MCF 10A (cell line): ENCODE measurements at regions not wholly inside any gene's neighbourhood (a gene's known extent, or its start where the extent isn't known, plus 50 kb on each side); places are given as distances from the start of the nearest gene placed in this dataset.

Experiments
- BruUV-seq: library from RNA; stranded (reverse); fragments of 400-500 nt; replicated peaks from 2 replicates; lab custom pipeline; 2021; lab: Mats Ljungman, UMichigan
- CTCF ChIA-PET: fragments of 300-600 bp; sonication (Branson Sonifier 250); formaldehyde crosslinking; extraction: SDS; loops from one replicate; lab custom pipeline; 2021; ENCODE audit warnings: antibody characterized with exemption, inconsistent platforms; lab: Yijun Ruan, JAX
- POLR2A ChIA-PET: fragments of 300-600, 350-650 bp; sonication (Branson Sonifier 250); formaldehyde crosslinking; extraction: SDS; loops from one replicate; lab custom pipeline; 2020; ENCODE audit warnings: antibody characterized with exemption, inconsistent platforms; lab: Yijun Ruan, JAX
- DNase-seq: peaks from one replicate; pipeline ENCODE4 v3.0.0-alpha.2; 2018; ENCODE audit not compliant: unreplicated experiment
- H3K27ac Mint-ChIP-seq: one replicate; pipeline ENCODE4 v1.8.0; 2022; ENCODE audit warnings: mild to moderate bottlenecking, low read depth, mixed read lengths; ENCODE audit not compliant: unreplicated experiment
- H3K27me3 Mint-ChIP-seq: one replicate; pipeline ENCODE4 v1.8.0; 2022; ENCODE audit warnings: mixed read lengths; ENCODE audit not compliant: insufficient read depth, unreplicated experiment
- H3K36me3 Mint-ChIP-seq: one replicate; pipeline ENCODE4 v1.8.0; 2022; ENCODE audit warnings: mild to moderate bottlenecking, moderate library complexity, mixed read lengths; ENCODE audit not compliant: insufficient read depth, unreplicated experiment
- H3K4me1 Mint-ChIP-seq: one replicate; pipeline ENCODE4 v1.8.0; 2022; ENCODE audit warnings: mixed read lengths; ENCODE audit not compliant: insufficient read depth, unreplicated experiment
- H3K4me3 Mint-ChIP-seq: one replicate; pipeline ENCODE4 v1.8.0; 2022; ENCODE audit warnings: mild to moderate bottlenecking, moderate library complexity, mixed read lengths; ENCODE audit not compliant: unreplicated experiment
- H3K9me3 Mint-ChIP-seq: one replicate; pipeline ENCODE4 v1.8.0; 2022; ENCODE audit warnings: mixed read lengths; ENCODE audit not compliant: unreplicated experiment
- CTCF ChIP-seq: fragments of 200-600 bp; IDR thresholded peaks from one replicate; pipeline ENCODE4 v1.8.0; 2022; ENCODE audit warnings: antibody characterized with exemption, mild to moderate bottlenecking; ENCODE audit not compliant: unreplicated experiment
- intact Hi-C: fragments of 100-400 bp; cut with micrococcal nuclease; formaldehyde crosslinking; loops from 2 replicates; pipeline ENCODE4 v1.14.1; 2022

DNA sequence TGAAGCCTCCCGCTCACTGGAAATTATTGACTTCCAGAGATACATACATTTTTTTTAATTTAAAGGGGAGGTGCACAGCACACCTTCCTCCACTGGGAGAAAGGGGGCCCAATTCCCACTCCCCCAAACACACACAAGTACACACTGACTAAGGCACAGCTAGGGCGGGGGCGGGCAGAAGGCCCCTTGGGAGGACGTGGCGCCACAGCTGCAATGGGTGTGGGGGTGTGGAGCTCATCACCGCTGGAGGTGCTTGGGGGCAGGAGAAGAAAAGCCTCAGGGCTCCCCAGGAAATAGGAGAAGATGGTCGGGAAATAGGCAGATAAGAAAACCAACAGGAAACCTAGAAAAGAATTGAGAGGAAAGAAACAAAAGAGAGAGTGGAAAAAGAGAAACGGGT lies 127.3 kb upstream of the FAM98A start:
- Mint-ChIP-seq H3K36me3 (no peaks in the 10 kb centered on the region), H3K9me3 (peaks cover 8% of the 10 kb centered on the region), H3K4me1 (peaks cover 6% of the 10 kb centered on the region), H3K27me3 (no peaks in the 10 kb centered on the region), H3K27ac (no peak overlapping the region), H3K4me3 (no peak overlapping the region)
- ChIA-PET CTCF (no interaction called here), POLR2A (no interaction called here)
- no TSS peak for BruUV-seq
- intact Hi-C loops: no loop called here
- no peak for TF ChIP-seq CTCF
- DNase-seq: no peak

- H3K36me3 Mint-ChIP-seq: no peaks in the 10 kb centered on the region
- H3K4me3 Mint-ChIP-seq: no peak overlapping the region
- H3K27ac Mint-ChIP-seq: no peak overlapping the region
- no peak for DNase-seq
- no peaks in the 10 kb centered on the region for H3K4me1 Mint-ChIP-seq
- peaks cover 8% of the 10 kb centered on the region for H3K9me3 Mint-ChIP-seq
- TF ChIP-seq CTCF: no peak
- ChIA-PET CTCF (no interaction called here), POLR2A (no interaction called here)
- no peaks in the 10 kb centered on the region for H3K27me3 Mint-ChIP-seq
- intact Hi-C loops: no loop called here
- no TSS peak for BruUV-seq
These were observed 124.2 kb upstream of the FAM98A start for GRCh38 chr2:33723329-33723728.

DNA sequence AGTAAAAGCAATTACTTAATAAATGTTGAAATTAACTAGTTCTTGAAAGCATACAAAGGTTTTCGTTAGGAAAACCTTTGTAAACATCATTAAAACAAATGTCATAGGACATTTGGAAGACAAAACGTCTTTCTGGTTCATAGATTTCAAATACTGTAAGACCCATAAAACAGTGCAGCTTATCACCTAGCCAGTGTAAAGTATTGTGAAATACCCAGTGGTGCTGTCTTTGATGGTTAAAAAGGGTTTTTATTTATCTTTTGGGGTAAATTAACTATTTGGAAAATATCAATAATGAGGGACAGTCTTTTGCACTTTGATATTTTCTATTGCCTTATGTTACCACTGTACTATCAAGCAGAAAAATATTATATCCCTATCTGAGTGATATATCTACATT lies 120.0 kb upstream of the FAM98A start:
- Mint-ChIP-seq H3K9me3 (no peaks in the 10 kb centered on the region), H3K4me1 (no peaks in the 10 kb centered on the region), H3K27ac (no peak overlapping the region), H3K36me3 (no peaks in the 10 kb centered on the region), H3K4me3 (no peak overlapping the region), H3K27me3 (no peaks in the 10 kb centered on the region)
- no peak for DNase-seq
- no TSS peak for BruUV-seq
- CTCF ChIA-PET: no interaction called here
- TF ChIP-seq CTCF: no peak
- POLR2A ChIA-PET: no interaction called here
- intact Hi-C loops: no loop called here

DNA sequence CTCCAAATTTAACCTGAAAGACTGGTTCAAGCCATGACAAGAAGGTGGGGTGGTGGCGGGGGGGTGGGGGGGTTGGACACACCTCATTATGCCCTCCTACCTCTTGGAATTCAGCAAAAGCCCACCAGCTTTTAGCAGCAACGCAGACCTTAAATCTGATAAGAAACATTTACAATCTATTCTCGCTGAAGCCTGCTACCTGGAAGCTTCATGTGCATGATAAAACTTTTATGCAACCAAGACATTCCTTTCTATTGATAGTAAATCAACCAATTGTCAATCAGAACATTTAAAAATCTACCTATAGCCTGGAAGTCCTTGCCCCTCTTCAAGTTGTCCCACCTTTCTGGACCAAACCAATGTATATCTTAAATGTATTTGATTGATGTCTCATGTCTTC lies 113.6 kb upstream of the FAM98A start:
- intact Hi-C loops: no loop called here
- no peak overlapping the region for H3K4me3 Mint-ChIP-seq
- H3K9me3 Mint-ChIP-seq: no peaks in the 10 kb centered on the region
- H3K27me3 Mint-ChIP-seq: no peaks in the 10 kb centered on the region
- H3K4me1 Mint-ChIP-seq: no peaks in the 10 kb centered on the region
- H3K36me3 Mint-ChIP-seq: no peaks in the 10 kb centered on the region
- H3K27ac Mint-ChIP-seq: no peak overlapping the region
- ChIA-PET POLR2A (no interaction called here), CTCF (no interaction called here)
- no peak for TF ChIP-seq CTCF
- no peak for DNase-seq
- no TSS peak for BruUV-seq
